WTC11 (cell line): ENCODE measurements at regions not wholly inside any gene's neighbourhood (a gene's known extent, or its start where the extent isn't known, plus 50 kb on each side); places are given as distances from the start of the nearest gene placed in this dataset.

ENCODE experiments used
- ATAC-seq: fragments of 200-7000 bp; cut with Tn5 transposase; 2 replicates; pipeline ENCODE4 v1.10.0; 2021; ENCODE audit warnings: mild to moderate bottlenecking, moderate library complexity
- CTCF ChIA-PET: fragments of 300-600 bp; sonication (Branson Sonifier 250); formaldehyde crosslinking; loops from one replicate; lab custom pipeline; 2021; ENCODE audit warnings: antibody characterized with exemption; lab: Charles Lee
- POLR2A ChIA-PET: fragments of 350-600 bp; sonication (Branson Sonifier 250); formaldehyde crosslinking; loops from one replicate; lab custom pipeline; 2021; ENCODE audit warnings: antibody characterized with exemption; lab: Charles Lee
- DNase-seq: peaks from one replicate; pipeline ENCODE4 v3.0.0; 2021; ENCODE audit warnings: low spot score
- H3K27ac Mint-ChIP-seq: 2 replicates; pipeline ENCODE4 v1.8.0; 2021; ENCODE audit warnings: mixed read lengths
- H3K27me3 Mint-ChIP-seq: 2 replicates; pipeline ENCODE4 v1.8.0; 2021; ENCODE audit warnings: low read depth, mild to moderate bottlenecking, moderate library complexity, mixed read lengths
- H3K36me3 Mint-ChIP-seq: 2 replicates; pipeline ENCODE4 v1.8.0; 2021; ENCODE audit warnings: mixed read lengths
- H3K4me1 Mint-ChIP-seq: 2 replicates; pipeline ENCODE4 v1.8.0; 2022; ENCODE audit warnings: mixed read lengths
- H3K4me3 Mint-ChIP-seq: 2 replicates; pipeline ENCODE4 v1.8.0; 2021; ENCODE audit warnings: mild to moderate bottlenecking, moderate library complexity, mixed read lengths
- H3K9me3 Mint-ChIP-seq: 2 replicates; pipeline ENCODE4 v1.8.0; 2021; ENCODE audit warnings: mixed read lengths
- FOXP1 ChIP-seq: sonication (generic); formaldehyde crosslinking; IDR thresholded peaks from 2 replicates; pipeline ENCODE4 v1.8.0; 2022; ENCODE audit warnings: missing genetic modification reagents, mild to moderate bottlenecking, moderate library complexity, borderline replicate concordance
- GRHL2 ChIP-seq: fragments of 250-450 bp; sonication (Bioruptor Pico); IDR thresholded peaks from 2 replicates; pipeline ENCODE4 v1.8.0; 2022; ENCODE audit warnings: mild to moderate bottlenecking, moderate library complexity; ENCODE audit not compliant: insufficient replicate concordance, severe bottlenecking
- NR3C1 ChIP-seq: sonication (generic); formaldehyde crosslinking; conservative IDR thresholded peaks from 2 replicates; pipeline ENCODE4 v1.8.1; 2023; ENCODE audit warnings: low read depth, mild to moderate bottlenecking, missing genetic modification reagents
- PRRX2 ChIP-seq: fragments of 250-450 bp; sonication (Bioruptor Pico); IDR thresholded peaks from 2 replicates; pipeline ENCODE4 v1.8.0; 2021; ENCODE audit warnings: mild to moderate bottlenecking
- RORB ChIP-seq: fragments of 250-450 bp; sonication (Bioruptor Pico); IDR thresholded peaks from 2 replicates; pipeline ENCODE4 v1.9.0; 2021; ENCODE audit warnings: mild to moderate bottlenecking
- TCF7 ChIP-seq: sonication (generic); formaldehyde crosslinking; IDR thresholded peaks from 2 replicates; pipeline ENCODE4 v1.8.0; 2022; ENCODE audit warnings: mild to moderate bottlenecking, low read depth, missing genetic modification reagents, moderate library complexity
- ZBTB21 ChIP-seq: sonication (generic); formaldehyde crosslinking; IDR thresholded peaks from 2 replicates; pipeline ENCODE4 v1.8.1; 2023; ENCODE audit warnings: mild to moderate bottlenecking, missing genetic modification reagents, borderline replicate concordance
- ZNF121 ChIP-seq: sonication (generic); formaldehyde crosslinking; IDR thresholded peaks from 2 replicates; pipeline ENCODE4 v1.8.0; 2023; ENCODE audit warnings: missing genetic modification reagents
- ZNF232 ChIP-seq: sonication (generic); formaldehyde crosslinking; IDR thresholded peaks from 2 replicates; pipeline ENCODE4 v1.8.0; 2022; ENCODE audit warnings: mild to moderate bottlenecking, missing genetic modification reagents
- ZNF416 ChIP-seq: fragments of 250-450 bp; sonication (Bioruptor Pico); IDR thresholded peaks from 2 replicates; pipeline ENCODE4 v1.9.0; 2021; ENCODE audit warnings: mild to moderate bottlenecking, inconsistent platforms
- TF ChIP-seq, protein P1 (sequence below): fragments of 250-450 bp; sonication (Bioruptor Pico); conservative IDR thresholded peaks from 2 replicates; pipeline ENCODE4 v1.9.0; 2021; ENCODE audit warnings: mild to moderate bottlenecking
- TF ChIP-seq, protein P2 (sequence below): fragments of 250-450 bp; sonication (Bioruptor Pico); IDR thresholded peaks from 2 replicates; pipeline ENCODE4 v1.8.0; 2021; ENCODE audit warnings: mild to moderate bottlenecking
- TF ChIP-seq, protein P3 (sequence below): sonication (generic); formaldehyde crosslinking; conservative IDR thresholded peaks from 2 replicates; pipeline ENCODE4 v1.8.1; 2023; ENCODE audit warnings: mild to moderate bottlenecking, low read depth, missing genetic modification reagents, moderate library complexity
- TF ChIP-seq, protein P4 (sequence below): sonication (generic); formaldehyde crosslinking; IDR thresholded peaks from 2 replicates; pipeline ENCODE4 v1.8.0; 2023; ENCODE audit warnings: mild to moderate bottlenecking, missing genetic modification reagents
- TF ChIP-seq, protein P5 (sequence below): sonication (generic); formaldehyde crosslinking; IDR thresholded peaks from 2 replicates; pipeline ENCODE4 v1.8.1; 2023; ENCODE audit warnings: mild to moderate bottlenecking, missing genetic modification reagents, borderline replicate concordance
- TF ChIP-seq, protein P6 (sequence below): sonication (generic); formaldehyde crosslinking; IDR thresholded peaks from 2 replicates; pipeline ENCODE4 v1.8.1; 2022; ENCODE audit warnings: missing genetic modification reagents, borderline replicate concordance

DNA sequence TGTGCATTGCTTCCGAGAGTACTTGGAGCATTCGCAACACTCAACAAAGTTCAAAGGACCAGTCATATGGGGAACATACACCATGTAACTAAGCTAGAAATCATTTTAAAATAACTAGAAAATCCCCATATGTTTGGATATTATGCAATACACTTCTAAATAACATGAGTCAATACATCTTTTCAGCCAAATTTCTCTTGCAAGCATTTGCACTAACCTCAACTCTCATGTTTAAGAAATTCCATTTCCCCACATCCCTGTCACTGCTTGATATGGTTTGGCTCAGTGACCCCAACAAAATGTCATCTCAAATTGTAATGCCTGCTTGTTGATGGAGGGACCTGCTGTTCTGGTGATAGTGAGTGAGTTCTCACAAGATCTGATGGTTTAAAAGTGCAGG is 85.7 kb upstream of the CST7 start (continued):
- TF ChIP-seq, protein P1, sequence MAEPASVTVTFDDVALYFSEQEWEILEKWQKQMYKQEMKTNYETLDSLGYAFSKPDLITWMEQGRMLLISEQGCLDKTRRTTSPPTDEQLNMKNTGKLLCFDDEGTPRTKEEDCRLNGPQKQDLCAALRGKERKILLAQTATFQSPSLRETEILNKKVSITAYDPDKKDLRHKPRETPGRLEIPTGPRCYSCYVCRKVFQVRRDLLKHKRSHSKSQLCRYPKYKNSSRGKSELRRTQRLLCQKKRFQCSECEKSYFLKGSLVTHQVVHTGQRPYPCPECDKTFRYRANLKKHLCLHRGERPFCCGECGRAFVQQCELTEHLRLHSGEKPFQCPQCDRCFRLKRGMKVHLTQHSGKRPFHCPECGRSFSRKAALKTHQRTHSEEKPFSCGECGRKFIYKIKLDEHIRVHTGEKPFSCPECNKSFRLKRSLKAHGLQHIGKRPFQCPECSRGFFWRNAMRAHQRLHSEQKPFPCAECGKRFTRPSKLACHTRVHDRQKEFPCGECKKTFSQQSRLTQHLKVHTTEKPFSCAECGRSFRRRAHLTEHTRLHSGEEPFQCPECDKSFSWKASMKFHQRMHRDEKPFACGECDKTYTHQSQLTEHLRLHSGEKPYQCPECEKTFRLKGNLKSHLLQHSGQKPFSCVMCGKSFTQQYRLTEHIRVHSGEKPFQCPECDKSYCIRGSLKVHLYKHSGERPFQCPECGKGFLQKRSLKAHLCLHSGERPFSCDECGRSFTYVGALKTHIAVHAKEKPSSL (CRISPR knock-in tag) = no peak
- TF ChIP-seq, protein P2, sequence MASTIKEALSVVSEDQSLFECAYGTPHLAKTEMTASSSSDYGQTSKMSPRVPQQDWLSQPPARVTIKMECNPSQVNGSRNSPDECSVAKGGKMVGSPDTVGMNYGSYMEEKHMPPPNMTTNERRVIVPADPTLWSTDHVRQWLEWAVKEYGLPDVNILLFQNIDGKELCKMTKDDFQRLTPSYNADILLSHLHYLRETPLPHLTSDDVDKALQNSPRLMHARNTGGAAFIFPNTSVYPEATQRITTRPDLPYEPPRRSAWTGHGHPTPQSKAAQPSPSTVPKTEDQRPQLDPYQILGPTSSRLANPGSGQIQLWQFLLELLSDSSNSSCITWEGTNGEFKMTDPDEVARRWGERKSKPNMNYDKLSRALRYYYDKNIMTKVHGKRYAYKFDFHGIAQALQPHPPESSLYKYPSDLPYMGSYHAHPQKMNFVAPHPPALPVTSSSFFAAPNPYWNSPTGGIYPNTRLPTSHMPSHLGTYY (CRISPR knock-in tag) = no peak

DNA sequence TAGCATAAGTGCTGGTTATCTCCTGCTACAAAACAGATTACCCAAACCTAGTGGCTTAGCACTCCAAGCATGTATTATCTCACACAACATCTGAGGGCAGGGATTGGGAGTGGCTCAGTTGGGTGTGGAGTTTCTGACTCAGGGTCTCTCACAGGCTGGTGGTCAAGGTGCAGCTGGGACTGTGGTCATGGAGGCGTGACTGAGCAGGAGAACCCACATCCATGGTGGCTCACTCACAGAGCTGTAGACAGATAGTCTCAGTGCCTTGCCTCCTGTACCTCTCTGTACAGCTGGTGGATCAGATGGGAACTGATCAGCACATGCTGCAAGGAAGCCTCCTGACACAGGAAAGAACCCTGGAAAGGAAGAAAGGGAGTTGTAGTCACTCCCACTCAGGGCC is 83.1 kb upstream of the CST7 start:
- peaks cover 29% of the 10 kb centered on the region for H3K36me3 Mint-ChIP-seq
- peaks cover 10% of the 10 kb centered on the region for H3K27me3 Mint-ChIP-seq
- DNase-seq (no peak), ATAC-seq (no peak)
- peaks cover 58% of the 10 kb centered on the region for H3K9me3 Mint-ChIP-seq
- H3K4me3 Mint-ChIP-seq = no peak overlapping the region
- TF ChIP-seq, protein P3, sequence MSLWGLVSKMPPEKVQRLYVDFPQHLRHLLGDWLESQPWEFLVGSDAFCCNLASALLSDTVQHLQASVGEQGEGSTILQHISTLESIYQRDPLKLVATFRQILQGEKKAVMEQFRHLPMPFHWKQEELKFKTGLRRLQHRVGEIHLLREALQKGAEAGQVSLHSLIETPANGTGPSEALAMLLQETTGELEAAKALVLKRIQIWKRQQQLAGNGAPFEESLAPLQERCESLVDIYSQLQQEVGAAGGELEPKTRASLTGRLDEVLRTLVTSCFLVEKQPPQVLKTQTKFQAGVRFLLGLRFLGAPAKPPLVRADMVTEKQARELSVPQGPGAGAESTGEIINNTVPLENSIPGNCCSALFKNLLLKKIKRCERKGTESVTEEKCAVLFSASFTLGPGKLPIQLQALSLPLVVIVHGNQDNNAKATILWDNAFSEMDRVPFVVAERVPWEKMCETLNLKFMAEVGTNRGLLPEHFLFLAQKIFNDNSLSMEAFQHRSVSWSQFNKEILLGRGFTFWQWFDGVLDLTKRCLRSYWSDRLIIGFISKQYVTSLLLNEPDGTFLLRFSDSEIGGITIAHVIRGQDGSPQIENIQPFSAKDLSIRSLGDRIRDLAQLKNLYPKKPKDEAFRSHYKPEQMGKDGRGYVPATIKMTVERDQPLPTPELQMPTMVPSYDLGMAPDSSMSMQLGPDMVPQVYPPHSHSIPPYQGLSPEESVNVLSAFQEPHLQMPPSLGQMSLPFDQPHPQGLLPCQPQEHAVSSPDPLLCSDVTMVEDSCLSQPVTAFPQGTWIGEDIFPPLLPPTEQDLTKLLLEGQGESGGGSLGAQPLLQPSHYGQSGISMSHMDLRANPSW (CRISPR knock-in tag) = no peak
- TF ChIP-seq, protein P4, sequence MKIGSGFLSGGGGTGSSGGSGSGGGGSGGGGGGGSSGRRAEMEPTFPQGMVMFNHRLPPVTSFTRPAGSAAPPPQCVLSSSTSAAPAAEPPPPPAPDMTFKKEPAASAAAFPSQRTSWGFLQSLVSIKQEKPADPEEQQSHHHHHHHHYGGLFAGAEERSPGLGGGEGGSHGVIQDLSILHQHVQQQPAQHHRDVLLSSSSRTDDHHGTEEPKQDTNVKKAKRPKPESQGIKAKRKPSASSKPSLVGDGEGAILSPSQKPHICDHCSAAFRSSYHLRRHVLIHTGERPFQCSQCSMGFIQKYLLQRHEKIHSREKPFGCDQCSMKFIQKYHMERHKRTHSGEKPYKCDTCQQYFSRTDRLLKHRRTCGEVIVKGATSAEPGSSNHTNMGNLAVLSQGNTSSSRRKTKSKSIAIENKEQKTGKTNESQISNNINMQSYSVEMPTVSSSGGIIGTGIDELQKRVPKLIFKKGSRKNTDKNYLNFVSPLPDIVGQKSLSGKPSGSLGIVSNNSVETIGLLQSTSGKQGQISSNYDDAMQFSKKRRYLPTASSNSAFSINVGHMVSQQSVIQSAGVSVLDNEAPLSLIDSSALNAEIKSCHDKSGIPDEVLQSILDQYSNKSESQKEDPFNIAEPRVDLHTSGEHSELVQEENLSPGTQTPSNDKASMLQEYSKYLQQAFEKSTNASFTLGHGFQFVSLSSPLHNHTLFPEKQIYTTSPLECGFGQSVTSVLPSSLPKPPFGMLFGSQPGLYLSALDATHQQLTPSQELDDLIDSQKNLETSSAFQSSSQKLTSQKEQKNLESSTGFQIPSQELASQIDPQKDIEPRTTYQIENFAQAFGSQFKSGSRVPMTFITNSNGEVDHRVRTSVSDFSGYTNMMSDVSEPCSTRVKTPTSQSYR = no peak
- TF ChIP-seq, protein P5, sequence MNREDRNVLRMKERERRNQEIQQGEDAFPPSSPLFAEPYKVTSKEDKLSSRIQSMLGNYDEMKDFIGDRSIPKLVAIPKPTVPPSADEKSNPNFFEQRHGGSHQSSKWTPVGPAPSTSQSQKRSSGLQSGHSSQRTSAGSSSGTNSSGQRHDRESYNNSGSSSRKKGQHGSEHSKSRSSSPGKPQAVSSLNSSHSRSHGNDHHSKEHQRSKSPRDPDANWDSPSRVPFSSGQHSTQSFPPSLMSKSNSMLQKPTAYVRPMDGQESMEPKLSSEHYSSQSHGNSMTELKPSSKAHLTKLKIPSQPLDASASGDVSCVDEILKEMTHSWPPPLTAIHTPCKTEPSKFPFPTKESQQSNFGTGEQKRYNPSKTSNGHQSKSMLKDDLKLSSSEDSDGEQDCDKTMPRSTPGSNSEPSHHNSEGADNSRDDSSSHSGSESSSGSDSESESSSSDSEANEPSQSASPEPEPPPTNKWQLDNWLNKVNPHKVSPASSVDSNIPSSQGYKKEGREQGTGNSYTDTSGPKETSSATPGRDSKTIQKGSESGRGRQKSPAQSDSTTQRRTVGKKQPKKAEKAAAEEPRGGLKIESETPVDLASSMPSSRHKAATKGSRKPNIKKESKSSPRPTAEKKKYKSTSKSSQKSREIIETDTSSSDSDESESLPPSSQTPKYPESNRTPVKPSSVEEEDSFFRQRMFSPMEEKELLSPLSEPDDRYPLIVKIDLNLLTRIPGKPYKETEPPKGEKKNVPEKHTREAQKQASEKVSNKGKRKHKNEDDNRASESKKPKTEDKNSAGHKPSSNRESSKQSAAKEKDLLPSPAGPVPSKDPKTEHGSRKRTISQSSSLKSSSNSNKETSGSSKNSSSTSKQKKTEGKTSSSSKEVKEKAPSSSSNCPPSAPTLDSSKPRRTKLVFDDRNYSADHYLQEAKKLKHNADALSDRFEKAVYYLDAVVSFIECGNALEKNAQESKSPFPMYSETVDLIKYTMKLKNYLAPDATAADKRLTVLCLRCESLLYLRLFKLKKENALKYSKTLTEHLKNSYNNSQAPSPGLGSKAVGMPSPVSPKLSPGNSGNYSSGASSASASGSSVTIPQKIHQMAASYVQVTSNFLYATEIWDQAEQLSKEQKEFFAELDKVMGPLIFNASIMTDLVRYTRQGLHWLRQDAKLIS (CRISPR knock-in tag) = no peak
- TF ChIP-seq FOXP1 (CRISPR knock-in tag) (no peak), ZNF121 (CRISPR knock-in tag) (no peak), NR3C1 (CRISPR knock-in tag) (no peak), ZNF416 (CRISPR knock-in tag) (no peak), TCF7 (CRISPR knock-in tag) (no peak), ZBTB21 (CRISPR knock-in tag) (no peak), RORB (CRISPR knock-in tag) (no peak), PRRX2 (CRISPR knock-in tag) (no peak), ZNF232 (CRISPR knock-in tag) (no peak), GRHL2 (CRISPR knock-in tag) (no peak)
- TF ChIP-seq, protein P6, sequence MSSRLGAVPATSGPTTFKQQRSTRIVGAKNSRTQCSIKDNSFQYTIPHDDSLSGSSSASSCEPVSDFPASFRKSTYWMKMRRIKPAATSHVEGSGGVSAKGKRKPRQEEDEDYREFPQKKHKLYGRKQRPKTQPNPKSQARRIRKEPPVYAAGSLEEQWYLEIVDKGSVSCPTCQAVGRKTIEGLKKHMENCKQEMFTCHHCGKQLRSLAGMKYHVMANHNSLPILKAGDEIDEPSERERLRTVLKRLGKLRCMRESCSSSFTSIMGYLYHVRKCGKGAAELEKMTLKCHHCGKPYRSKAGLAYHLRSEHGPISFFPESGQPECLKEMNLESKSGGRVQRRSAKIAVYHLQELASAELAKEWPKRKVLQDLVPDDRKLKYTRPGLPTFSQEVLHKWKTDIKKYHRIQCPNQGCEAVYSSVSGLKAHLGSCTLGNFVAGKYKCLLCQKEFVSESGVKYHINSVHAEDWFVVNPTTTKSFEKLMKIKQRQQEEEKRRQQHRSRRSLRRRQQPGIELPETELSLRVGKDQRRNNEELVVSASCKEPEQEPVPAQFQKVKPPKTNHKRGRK (CRISPR knock-in tag) = no peak
- no peak overlapping the region for H3K27ac Mint-ChIP-seq
- ChIA-PET CTCF (no interaction called here), POLR2A (no interaction called here)
- no peaks in the 10 kb centered on the region for H3K4me1 Mint-ChIP-seq
